Right cardiac atrium (tissue), 5 donors: ENCODE measurements at regions not wholly inside any gene's neighbourhood (a gene's known extent, or its start where the extent isn't known, plus 50 kb on each side); places are given as distances from the start of the nearest gene placed in this dataset.
A peak's percentile ranks its signal among the peaks of the same experiment; 100 is the strongest.

Source experiments
- ATAC-seq, 2 donors: fragments of 200-7000 bp; cut with Tn5 transposase; one replicate each; pipeline versions ENCODE4 v1.8.0 to v1.9.1; 2020; ENCODE audit warnings: moderate library complexity in 2 of 2, mild to moderate bottlenecking in 1 of 2
- DNase-seq, 3 donors: peaks; one replicate each; pipeline ENCODE4 v3.0.0-alpha.2; 2020
- H3K27ac ChIP-seq: one replicate; pipeline ENCODE4 v1.5.1; 2013; ENCODE audit warnings: mild to moderate bottlenecking, low read length, control low read depth, moderate library complexity
- H3K27me3 ChIP-seq: one replicate; pipeline ENCODE4 v1.6.1; 2013; ENCODE audit not compliant: control insufficient read depth, insufficient read depth
- H3K4me1 ChIP-seq: one replicate; pipeline ENCODE4 v1.6.1; 2013; ENCODE audit warnings: low read length; ENCODE audit not compliant: control insufficient read depth, insufficient read depth
- H3K4me3 ChIP-seq: one replicate; pipeline ENCODE4 v1.5.1; 2013; ENCODE audit warnings: low read length, control low read depth
- H3K9me3 ChIP-seq: one replicate; pipeline ENCODE4 v1.6.1; 2013; ENCODE audit warnings: low read length; ENCODE audit not compliant: control insufficient read depth
- WGBS: extraction: QIAGEN DNeasy Blood & Tissue Kit; methylation state at CpG from one replicate; pipeline ENCODE4 v1.1.7; 2013; 5-methylcytosine and 5-hydroxymethylcytosine counted together
- intact Hi-C, 4 donors: fragments of 100-400 bp; cut with DNase I; formaldehyde crosslinking; loops; one replicate each; pipeline versions ENCODE4 v1.11.0 to v1.14.0; 2022 to 2023
- donor health status: healthy with polysubstance abuse.
- donor health status: DM: no; HTN: yes; CAD: no.
- donor health status: DM: no; HTN: no; CAD: no.
- donor health status: DM: no; HTN: yes; CAD: no; lungs with severe emphysema.
- donor health status: DM: yes; HTN: yes; CAD: no.

GRCh38 chr7:85620936-85621685 lies 434.3 kb upstream of the SEMA3D start:
- Histone ChIP-seq H3K4me1 (no peaks in the 10 kb centered on the region), H3K9me3 (no peaks in the 10 kb centered on the region), H3K27me3 (no peaks in the 10 kb centered on the region), H3K4me3 (no peak overlapping the region), H3K27ac (no peak overlapping the region)
- ATAC-seq (no peak), DNase-seq (no peak)
- 66% methylated on average over 3 of the region's 3 CpGs for WGBS
- intact Hi-C loops = no loop called here

GRCh38 chr7:85619236-85619635 lies 432.4 kb upstream of the SEMA3D start:
- no peak for DNase-seq
- intact Hi-C loops = no loop called here
- Histone ChIP-seq H3K4me3 (no peak overlapping the region), H3K4me1 (no peaks in the 10 kb centered on the region), H3K27ac (no peak overlapping the region), H3K27me3 (no peaks in the 10 kb centered on the region), H3K9me3 (no peaks in the 10 kb centered on the region)
- 68% methylated on average over 1 of the region's 1 CpG for WGBS
- no peak for ATAC-seq

GRCh38 chr7:85614684-85615083 lies 427.8 kb upstream of the SEMA3D start:
- intact Hi-C loops = no loop called here
- no peaks in the 10 kb centered on the region for H3K4me1 ChIP-seq
- no peaks in the 10 kb centered on the region for H3K27me3 ChIP-seq
- DNase-seq (peak in 1 of 3 donors; percentile 18), ATAC-seq (no peak)
- 95% methylated on average over 5 of the region's 5 CpGs for WGBS
- H3K4me3 ChIP-seq = no peak overlapping the region
- no peaks in the 10 kb centered on the region for H3K9me3 ChIP-seq
- no peak overlapping the region for H3K27ac ChIP-seq

GRCh38 chr7:85612514-85612913 lies 425.7 kb upstream of the SEMA3D start:
- no peak overlapping the region for H3K4me3 ChIP-seq
- H3K9me3 ChIP-seq = no peaks in the 10 kb centered on the region
- DNase-seq (no peak), ATAC-seq (no peak)
- no peak overlapping the region for H3K27ac ChIP-seq
- no peaks in the 10 kb centered on the region for H3K4me1 ChIP-seq
- intact Hi-C loops = no loop called here
- H3K27me3 ChIP-seq = no peaks in the 10 kb centered on the region

GRCh38 chr7:85608804-85609203 lies 421.9 kb upstream of the SEMA3D start:
- Histone ChIP-seq H3K27me3 (no peaks in the 10 kb centered on the region), H3K4me3 (no peak overlapping the region), H3K4me1 (no peaks in the 10 kb centered on the region), H3K9me3 (no peaks in the 10 kb centered on the region), H3K27ac (no peak overlapping the region)
- ATAC-seq (no peak), DNase-seq (no peak)
- intact Hi-C loops = no loop called here

- ATAC-seq = no peak
- no peaks in the 10 kb centered on the region for H3K4me1 ChIP-seq
- 67% methylated on average over 2 of the region's 2 CpGs for WGBS
- H3K27ac ChIP-seq = no peak overlapping the region
- no peak for DNase-seq
- no peaks in the 10 kb centered on the region for H3K27me3 ChIP-seq
- H3K4me3 ChIP-seq = no peak overlapping the region
- no peaks in the 10 kb centered on the region for H3K9me3 ChIP-seq
- intact Hi-C loops = no loop called here
Observed at GRCh38 chr7:85602196-85602595, 415.3 kb upstream of the SEMA3D start.

- ATAC-seq = no peak
- 31% methylated on average over 3 of the region's 3 CpGs for WGBS
- intact Hi-C loops = no loop called here
Observed at GRCh38 chr7:85600395-85600794, 413.5 kb upstream of the SEMA3D start.

GRCh38 chr7:85596827-85597226 lies 410.0 kb upstream of the SEMA3D start:
- WGBS = 83% methylated on average over 2 of the region's 2 CpGs
- H3K4me3 ChIP-seq = no peak overlapping the region
- intact Hi-C loops = no loop called here

More at GRCh38 chr7:85600395-85600794, 413.5 kb upstream of the SEMA3D start:
- no peak overlapping the region for H3K4me3 ChIP-seq
- DNase-seq = no peak
- no peaks in the 10 kb centered on the region for H3K4me1 ChIP-seq
- no peak overlapping the region for H3K27ac ChIP-seq
- no peaks in the 10 kb centered on the region for H3K27me3 ChIP-seq
- H3K9me3 ChIP-seq = no peaks in the 10 kb centered on the region

GRCh38 chr7:85595750-85596178 lies 408.9 kb upstream of the SEMA3D start:
- H3K4me1 ChIP-seq = no peaks in the 10 kb centered on the region
- ATAC-seq (no peak), DNase-seq (no peak)
- no peaks in the 10 kb centered on the region for H3K27me3 ChIP-seq
- no peak overlapping the region for H3K27ac ChIP-seq
- intact Hi-C loops = no loop called here
- H3K4me3 ChIP-seq = no peak overlapping the region
- H3K9me3 ChIP-seq = no peaks in the 10 kb centered on the region

More at GRCh38 chr7:85596827-85597226, 410.0 kb upstream of the SEMA3D start:
- Histone ChIP-seq H3K4me1 (no peaks in the 10 kb centered on the region), H3K9me3 (no peaks in the 10 kb centered on the region), H3K27ac (no peak overlapping the region), H3K27me3 (no peaks in the 10 kb centered on the region)
- DNase-seq = no peak
- no peak for ATAC-seq

- no peak overlapping the region for H3K4me3 ChIP-seq
- ATAC-seq = no peak
- WGBS = 53% methylated on average over 3 of the region's 3 CpGs
- no peaks in the 10 kb centered on the region for H3K9me3 ChIP-seq
- H3K27ac ChIP-seq = no peak overlapping the region
- no peak for DNase-seq
- no peaks in the 10 kb centered on the region for H3K4me1 ChIP-seq
- no peaks in the 10 kb centered on the region for H3K27me3 ChIP-seq
- intact Hi-C loops = no loop called here
Observed at GRCh38 chr7:85593355-85593754, 406.5 kb upstream of the SEMA3D start.

GRCh38 chr7:85587785-85588184 lies 400.9 kb upstream of the SEMA3D start:
- no peak for ATAC-seq

GRCh38 chr7:85586091-85586490 lies 399.2 kb upstream of the SEMA3D start:
- DNase-seq = no peak
- H3K9me3 ChIP-seq = no peaks in the 10 kb centered on the region
- H3K27me3 ChIP-seq = no peaks in the 10 kb centered on the region
- H3K27ac ChIP-seq = no peak overlapping the region
- intact Hi-C loops = no loop called here
- no peak for ATAC-seq
- 36% methylated on average over 3 of the region's 3 CpGs for WGBS
- H3K4me3 ChIP-seq = no peak overlapping the region
- no peaks in the 10 kb centered on the region for H3K4me1 ChIP-seq

More at GRCh38 chr7:85587785-85588184, 400.9 kb upstream of the SEMA3D start:
- Histone ChIP-seq H3K27ac (no peak overlapping the region), H3K27me3 (no peaks in the 10 kb centered on the region), H3K4me1 (no peaks in the 10 kb centered on the region), H3K4me3 (no peak overlapping the region), H3K9me3 (no peaks in the 10 kb centered on the region)
- DNase-seq = no peak
- intact Hi-C loops = no loop called here
